ENCODE measurements at regions not wholly inside any gene's neighbourhood (a gene's known extent, or its start where the extent isn't known, plus 50 kb on each side); places are given as distances from the start of the nearest gene placed in this dataset.

DNA sequence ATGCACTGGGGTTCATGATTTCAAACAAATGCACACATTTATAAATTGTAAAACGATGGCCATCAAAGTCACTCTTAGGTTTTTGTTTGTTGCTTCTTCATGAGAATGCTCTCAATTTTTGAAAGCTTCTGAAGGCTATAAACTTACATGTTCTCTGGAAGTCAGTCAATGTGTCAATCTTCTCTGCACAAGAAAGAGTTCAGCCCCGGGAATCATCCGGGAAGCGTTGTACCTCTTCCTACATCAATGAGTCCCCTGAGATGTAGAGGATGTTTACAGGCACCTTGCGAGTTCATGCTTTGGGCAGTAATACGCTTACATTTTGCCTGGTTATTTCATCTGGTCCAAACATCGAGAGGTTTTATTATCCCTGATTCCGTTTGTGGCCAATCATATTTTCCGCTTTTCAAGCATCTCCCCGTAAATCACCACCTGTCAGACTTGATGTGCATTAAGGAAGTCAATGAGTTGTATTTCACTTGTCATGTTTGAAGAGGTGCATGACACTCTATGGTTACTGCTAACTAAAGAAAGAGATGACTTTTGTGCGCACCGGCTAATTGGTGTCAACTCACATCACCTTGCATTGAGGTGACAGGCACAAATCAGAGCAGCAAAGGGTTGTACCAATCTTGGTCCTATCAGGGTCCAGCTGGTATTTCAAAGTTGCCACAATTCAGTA, 750.7 kb downstream of the SORCS3 start:
- no peaks in the 10 kb centered on the region for H3K4me1 ChIP-seq (ENCODE audit: control insufficient read depth, extremely low read depth, insufficient read depth, low read length)
- H2AFZ ChIP-seq (ENCODE audit: control insufficient read depth, low read length) = no peak overlapping the region
- no peak overlapping the region for H3K4me2 ChIP-seq (ENCODE audit: control insufficient read depth, extremely low read depth, insufficient read depth, low read depth, low read length)
- H3K79me2 ChIP-seq (ENCODE audit: control insufficient read depth, insufficient read depth, low read length) = no peaks in the 10 kb centered on the region
- no peaks in the 10 kb centered on the region for H3K27me3 ChIP-seq (ENCODE audit: control insufficient read depth, extremely low read depth, insufficient read depth, low read length)
- no peaks in the 10 kb centered on the region for H3K9me1 ChIP-seq (ENCODE audit: control insufficient read depth, extremely low read depth, insufficient read depth, low read length)
- H3K36me3 ChIP-seq (ENCODE audit: control insufficient read depth in 2 of 2, extremely low read depth in 1 of 2, insufficient read depth in 2 of 2, low read length in 2 of 2) = no peaks in the 10 kb centered on the region
- no peak overlapping the region for H3K4me3 ChIP-seq (ENCODE audit: control insufficient read depth in 2 of 3, extremely low read depth in 1 of 3, insufficient read depth in 2 of 3, low read depth in 1 of 3, low read length in 3 of 3)
- no peak overlapping the region for H3K9ac ChIP-seq (ENCODE audit: control insufficient read depth, extremely low read depth, insufficient read depth, low read length)
- TF ChIP-seq EZH2 (IDR thresholded peaks at IDR 0.05; ENCODE audit: low read length) = no peak
- TF ChIP-seq, protein P1, sequence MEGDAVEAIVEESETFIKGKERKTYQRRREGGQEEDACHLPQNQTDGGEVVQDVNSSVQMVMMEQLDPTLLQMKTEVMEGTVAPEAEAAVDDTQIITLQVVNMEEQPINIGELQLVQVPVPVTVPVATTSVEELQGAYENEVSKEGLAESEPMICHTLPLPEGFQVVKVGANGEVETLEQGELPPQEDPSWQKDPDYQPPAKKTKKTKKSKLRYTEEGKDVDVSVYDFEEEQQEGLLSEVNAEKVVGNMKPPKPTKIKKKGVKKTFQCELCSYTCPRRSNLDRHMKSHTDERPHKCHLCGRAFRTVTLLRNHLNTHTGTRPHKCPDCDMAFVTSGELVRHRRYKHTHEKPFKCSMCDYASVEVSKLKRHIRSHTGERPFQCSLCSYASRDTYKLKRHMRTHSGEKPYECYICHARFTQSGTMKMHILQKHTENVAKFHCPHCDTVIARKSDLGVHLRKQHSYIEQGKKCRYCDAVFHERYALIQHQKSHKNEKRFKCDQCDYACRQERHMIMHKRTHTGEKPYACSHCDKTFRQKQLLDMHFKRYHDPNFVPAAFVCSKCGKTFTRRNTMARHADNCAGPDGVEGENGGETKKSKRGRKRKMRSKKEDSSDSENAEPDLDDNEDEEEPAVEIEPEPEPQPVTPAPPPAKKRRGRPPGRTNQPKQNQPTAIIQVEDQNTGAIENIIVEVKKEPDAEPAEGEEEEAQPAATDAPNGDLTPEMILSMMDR (optimal IDR thresholded peaks at IDR 0.05 in 1 of 3, IDR thresholded peaks at IDR 0.05 in 1 of 3, conservative IDR thresholded peaks at IDR 0.05 in 1 of 3; ENCODE audit: extremely low read depth in 1 of 3, insufficient read depth in 2 of 3, low read length in 3 of 3) = no peak
- H4K20me1 ChIP-seq (ENCODE audit: control insufficient read depth, extremely low read depth, insufficient read depth, low read length) = no peaks in the 10 kb centered on the region
- H3K27ac ChIP-seq (ENCODE audit: control insufficient read depth, insufficient read depth, low read length) = no peak overlapping the region
- FAIRE-seq = no peak
- DNase-seq (ENCODE audit: low read depth, low spot score) = no peak
- no peaks in the 10 kb centered on the region for H3K9me3 ChIP-seq (ENCODE audit: control insufficient read depth, low read depth, low read length)
- dilution Hi-C loops (cut with MboI; ENCODE audit: extremely low pct_ligation_motif_present, low sequenced_read_pairs) = no loop called here

DNA sequence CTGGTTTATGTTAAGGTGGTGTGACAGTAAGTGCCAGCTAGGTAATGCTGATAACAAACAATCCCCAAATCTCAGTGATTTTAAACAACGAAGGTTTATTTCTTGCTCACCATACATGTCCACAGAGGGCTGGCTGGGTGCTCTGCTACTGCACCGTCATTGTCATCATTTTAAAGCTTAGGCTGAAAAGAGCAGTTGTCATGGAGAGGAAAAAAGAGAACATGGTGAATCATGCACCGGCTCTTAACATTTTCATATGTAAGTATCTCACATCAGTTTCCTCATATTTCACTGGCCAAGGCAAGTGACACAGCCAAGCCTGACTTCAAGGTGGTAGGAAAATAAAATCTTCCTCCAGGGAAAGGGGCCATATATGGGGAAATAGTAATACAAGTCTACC, 746.9 kb downstream of the SORCS3 start:
- Histone ChIP-seq H3K9me3 (ENCODE audit: control insufficient read depth, low read depth, low read length) (no peaks in the 10 kb centered on the region), H2AFZ (ENCODE audit: control insufficient read depth, low read length) (no peak overlapping the region), H3K9ac (ENCODE audit: control insufficient read depth, extremely low read depth, insufficient read depth, low read length) (no peak overlapping the region), H3K79me2 (ENCODE audit: control insufficient read depth, insufficient read depth, low read length) (no peaks in the 10 kb centered on the region), H3K27me3 (ENCODE audit: control insufficient read depth, extremely low read depth, insufficient read depth, low read length) (no peaks in the 10 kb centered on the region), H3K27ac (ENCODE audit: control insufficient read depth, insufficient read depth, low read length) (no peak overlapping the region), H3K4me2 (ENCODE audit: control insufficient read depth, extremely low read depth, insufficient read depth, low read depth, low read length) (no peak overlapping the region), H3K4me3 (ENCODE audit: control insufficient read depth in 2 of 3, extremely low read depth in 1 of 3, insufficient read depth in 2 of 3, low read depth in 1 of 3, low read length in 3 of 3) (no peak overlapping the region), H3K36me3 (ENCODE audit: control insufficient read depth in 2 of 2, extremely low read depth in 1 of 2, insufficient read depth in 2 of 2, low read length in 2 of 2) (no peaks in the 10 kb centered on the region), H3K9me1 (ENCODE audit: control insufficient read depth, extremely low read depth, insufficient read depth, low read length) (no peaks in the 10 kb centered on the region), H4K20me1 (ENCODE audit: control insufficient read depth, extremely low read depth, insufficient read depth, low read length) (no peaks in the 10 kb centered on the region), H3K4me1 (ENCODE audit: control insufficient read depth, extremely low read depth, insufficient read depth, low read length) (no peaks in the 10 kb centered on the region)
- dilution Hi-C loops (cut with MboI; ENCODE audit: extremely low pct_ligation_motif_present, low sequenced_read_pairs) = no loop called here
- no peak for DNase-seq (ENCODE audit: low read depth, low spot score)
- no peak for FAIRE-seq
- TF ChIP-seq, protein P1 (optimal IDR thresholded peaks at IDR 0.05 in 1 of 3, IDR thresholded peaks at IDR 0.05 in 1 of 3, conservative IDR thresholded peaks at IDR 0.05 in 1 of 3; ENCODE audit: extremely low read depth in 1 of 3, insufficient read depth in 2 of 3, low read length in 3 of 3) = no peak
- TF ChIP-seq EZH2 (IDR thresholded peaks at IDR 0.05; ENCODE audit: low read length) = no peak

Measured in keratinocyte (primary cell).